ENCODE measurements at regions not wholly inside any gene's neighbourhood (a gene's known extent, or its start where the extent isn't known, plus 50 kb on each side); places are given as distances from the start of the nearest gene placed in this dataset.

GRCh38 chr1:229753764-229754551, 127.9 kb downstream of the URB2 start:
- TF ChIP-seq CTCF (IDR thresholded peaks at IDR 0.05; ENCODE audit: borderline replicate concordance, insufficient read depth, low read depth, low read length), result no peak
- H3K4me3 ChIP-seq (ENCODE audit: low read depth, low read length), result no peak overlapping the region

- no peak overlapping the region for H3K4me3 ChIP-seq (ENCODE audit: low read depth, low read length)
- TF ChIP-seq CTCF (IDR thresholded peaks at IDR 0.05; ENCODE audit: borderline replicate concordance, insufficient read depth, low read depth, low read length), result no peak
These were observed 130.6 kb downstream of the URB2 start for GRCh38 chr1:229756666-229757065.

- no peak overlapping the region for H3K4me3 ChIP-seq (ENCODE audit: low read depth, low read length)
- no peak for TF ChIP-seq CTCF (IDR thresholded peaks at IDR 0.05; ENCODE audit: borderline replicate concordance, insufficient read depth, low read depth, low read length)
These were observed 131.2 kb downstream of the URB2 start for GRCh38 chr1:229757226-229757625.

GRCh38 chr1:229758101-229759036, 132.3 kb downstream of the URB2 start:
- H3K4me3 ChIP-seq (ENCODE audit: low read depth, low read length), result no peak overlapping the region
- no peak for TF ChIP-seq CTCF (IDR thresholded peaks at IDR 0.05; ENCODE audit: borderline replicate concordance, insufficient read depth, low read depth, low read length)

- no peak overlapping the region for H3K4me3 ChIP-seq (ENCODE audit: low read depth, low read length)
- TF ChIP-seq CTCF (IDR thresholded peaks at IDR 0.05; ENCODE audit: borderline replicate concordance, insufficient read depth, low read depth, low read length), result no peak
These were observed 133.0 kb downstream of the URB2 start for GRCh38 chr1:229759037-229759435.

- TF ChIP-seq CTCF (IDR thresholded peaks at IDR 0.05; ENCODE audit: borderline replicate concordance, insufficient read depth, low read depth, low read length), result no peak
- no peak overlapping the region for H3K4me3 ChIP-seq (ENCODE audit: low read depth, low read length)
These were observed 133.5 kb downstream of the URB2 start for GRCh38 chr1:229759586-229759985.
